Adrenal gland (tissue), 9 donors: ENCODE measurements at regions not wholly inside any gene's neighbourhood (a gene's known extent, or its start where the extent isn't known, plus 50 kb on each side); places are given as distances from the start of the nearest gene placed in this dataset.

Source experiments
- DNase-seq, 7 donors: peaks; one replicate each; pipeline ENCODE4 v3.0.0-alpha.2; 2019 to 2020
- H3K27ac ChIP-seq, 5 donors: fragments of 200-600 bp; sonication (generic) in 4 of 5; 1 replicate in 3 of 5; 2 replicates in 2 of 5; pipeline versions ENCODE4 v1.5.1 to v1.8.0; 2016 to 2020; ENCODE audit warnings: mild to moderate bottlenecking in 1 of 5
- H3K27me3 ChIP-seq: fragments of 200-600 bp; 2 replicates; pipeline ENCODE4 v1.8.0; 2021
- H3K36me3 ChIP-seq, 2 donors: fragments of 200-600 bp; replicated peaks in 1 of 2; 1 replicate in 1 of 2; 2 replicates in 1 of 2; pipeline versions ENCODE4 v1.5.1 to v1.8.0; 2018 to 2022
- H3K4me1 ChIP-seq, 2 donors: fragments of 200-600 bp; replicated peaks in 1 of 2; 1 replicate in 1 of 2; 2 replicates in 1 of 2; pipeline versions ENCODE4 v1.5.1 to v1.8.0; 2018 to 2021
- H3K4me3 ChIP-seq, 4 donors: fragments of 200-600 bp; sonication (generic) in 3 of 4; one replicate each; pipeline ENCODE4 v1.5.1; 2016 to 2018
- H3K9me3 ChIP-seq, 3 donors: fragments of 200-600 bp; sonication (generic) in 1 of 3; replicated peaks in 1 of 3; 1 replicate in 2 of 3; 2 replicates in 1 of 3; pipeline versions ENCODE4 v1.5.1 to v1.8.0; 2016 to 2021
- POLR2A ChIP-seq, 2 donors: fragments of 450-650 bp; IDR thresholded peaks; one replicate each; pipeline ENCODE4 v1.6.1; 2017; ENCODE audit warnings: antibody characterized with exemption in 2 of 2, mild to moderate bottlenecking in 2 of 2, moderate library complexity in 1 of 2
- WGBS, 4 donors: extraction: QIAGEN DNeasy Blood & Tissue Kit in 2 of 4; methylation state at CpG; one replicate each; pipeline versions ENCODE4 v1.1.5 to v1.1.7; 2013 to 2017; 5-methylcytosine and 5-hydroxymethylcytosine counted together
- intact Hi-C, 2 donors: fragments of 100-400 bp; cut with DNase I; formaldehyde crosslinking; loops; one replicate each; pipeline versions ENCODE4 v1.14.1 to v1.15.0; 2022 to 2023
- TF ChIP-seq, protein P1 (sequence below), 6 experiments: fragments of 450-650 bp in 4 of 6; fragments of 200-600 bp in 2 of 6; sonication (generic) in 1 of 6; IDR thresholded peaks; 1 replicate in 5 of 6; 2 replicates in 1 of 6; pipeline versions ENCODE4 v1.5.1 to v1.8.0; 2016 to 2021; ENCODE audit warnings: antibody characterized with exemption in 6 of 6, mild to moderate bottlenecking in 2 of 6, moderate library complexity in 1 of 6
- donor health status: healthy with polysubstance abuse.
- donor health status: Bipolar disorder and iron deficiency.
- donor health status: DM: yes; HTN: yes; CAD: no.
- donor health status: DM: no; HTN: no; CAD: no.
- donor health status: DM: no; HTN: no; CAD: no.

DNA sequence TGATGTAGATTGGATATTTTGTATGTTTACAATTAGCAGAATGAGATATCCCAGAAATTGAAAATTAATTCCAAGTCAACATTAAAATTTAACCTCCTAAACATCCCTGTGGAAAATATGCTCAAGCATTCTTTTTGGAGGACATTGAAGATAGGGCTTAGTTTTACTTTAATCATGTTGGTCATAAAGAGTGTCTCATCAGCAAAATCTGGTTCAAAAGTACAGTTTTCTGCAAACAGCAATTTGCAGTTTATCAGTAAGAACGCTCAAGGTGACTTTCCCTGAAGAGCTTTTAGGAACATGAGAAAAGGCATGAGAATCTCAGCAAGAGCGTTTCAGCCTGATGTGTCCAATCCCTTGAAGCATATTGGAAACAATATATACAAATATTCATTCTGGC is 889.8 kb downstream of the CENPC start:
- 65 to 78% (median 70%) methylated on average over 2 of the region's 2 CpGs for WGBS, 4 donors
- DNase-seq: no peak

DNA sequence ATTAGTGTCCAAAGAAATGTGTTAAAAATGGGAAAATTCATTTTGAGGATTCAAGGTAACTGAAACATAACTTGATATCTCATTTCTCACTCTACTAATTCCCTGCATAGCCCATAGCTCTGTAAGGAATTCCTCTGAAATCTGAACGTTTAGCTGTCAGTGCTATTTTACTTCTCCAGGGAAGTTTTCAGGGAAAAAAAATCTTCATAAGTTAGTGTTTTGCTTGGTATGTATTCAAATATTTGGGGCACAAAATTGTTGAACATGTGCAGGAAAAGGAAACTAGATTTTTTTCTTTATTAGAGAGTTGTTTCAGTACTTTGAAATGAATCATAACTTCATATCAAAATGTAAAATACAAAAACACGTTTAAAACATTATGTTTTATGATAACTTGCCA is 891.4 kb downstream of the CENPC start:
- intact Hi-C loops: no loop called here
- H3K27me3 ChIP-seq: no peaks in the 10 kb centered on the region
- H3K36me3 ChIP-seq: no peaks in the 10 kb centered on the region
- no peak overlapping the region for H3K27ac ChIP-seq
- DNase-seq: no peak
- H3K9me3 ChIP-seq: no peaks in the 10 kb centered on the region
- no peaks in the 10 kb centered on the region for H3K4me1 ChIP-seq
- no peak overlapping the region for H3K4me3 ChIP-seq
- TF ChIP-seq, protein P1, sequence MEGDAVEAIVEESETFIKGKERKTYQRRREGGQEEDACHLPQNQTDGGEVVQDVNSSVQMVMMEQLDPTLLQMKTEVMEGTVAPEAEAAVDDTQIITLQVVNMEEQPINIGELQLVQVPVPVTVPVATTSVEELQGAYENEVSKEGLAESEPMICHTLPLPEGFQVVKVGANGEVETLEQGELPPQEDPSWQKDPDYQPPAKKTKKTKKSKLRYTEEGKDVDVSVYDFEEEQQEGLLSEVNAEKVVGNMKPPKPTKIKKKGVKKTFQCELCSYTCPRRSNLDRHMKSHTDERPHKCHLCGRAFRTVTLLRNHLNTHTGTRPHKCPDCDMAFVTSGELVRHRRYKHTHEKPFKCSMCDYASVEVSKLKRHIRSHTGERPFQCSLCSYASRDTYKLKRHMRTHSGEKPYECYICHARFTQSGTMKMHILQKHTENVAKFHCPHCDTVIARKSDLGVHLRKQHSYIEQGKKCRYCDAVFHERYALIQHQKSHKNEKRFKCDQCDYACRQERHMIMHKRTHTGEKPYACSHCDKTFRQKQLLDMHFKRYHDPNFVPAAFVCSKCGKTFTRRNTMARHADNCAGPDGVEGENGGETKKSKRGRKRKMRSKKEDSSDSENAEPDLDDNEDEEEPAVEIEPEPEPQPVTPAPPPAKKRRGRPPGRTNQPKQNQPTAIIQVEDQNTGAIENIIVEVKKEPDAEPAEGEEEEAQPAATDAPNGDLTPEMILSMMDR (IDR thresholded peaks at IDR 0.05): no peak
- TF ChIP-seq POLR2A (IDR thresholded peaks at IDR 0.05): no peak
- WGBS, 4 donors: 38 to 47% (median 40%) methylated on average over 2 of the region's 2 CpGs

More for the DNA sequence above, 889.8 kb downstream of the CENPC start:
- intact Hi-C loops: no loop called here
- H3K27ac ChIP-seq: no peak overlapping the region
- no peaks in the 10 kb centered on the region for H3K9me3 ChIP-seq
- TF ChIP-seq, protein P1 (IDR thresholded peaks at IDR 0.05): no peak
- H3K4me3 ChIP-seq: no peak overlapping the region
- H3K27me3 ChIP-seq: no peaks in the 10 kb centered on the region
- no peaks in the 10 kb centered on the region for H3K36me3 ChIP-seq
- no peaks in the 10 kb centered on the region for H3K4me1 ChIP-seq

DNA sequence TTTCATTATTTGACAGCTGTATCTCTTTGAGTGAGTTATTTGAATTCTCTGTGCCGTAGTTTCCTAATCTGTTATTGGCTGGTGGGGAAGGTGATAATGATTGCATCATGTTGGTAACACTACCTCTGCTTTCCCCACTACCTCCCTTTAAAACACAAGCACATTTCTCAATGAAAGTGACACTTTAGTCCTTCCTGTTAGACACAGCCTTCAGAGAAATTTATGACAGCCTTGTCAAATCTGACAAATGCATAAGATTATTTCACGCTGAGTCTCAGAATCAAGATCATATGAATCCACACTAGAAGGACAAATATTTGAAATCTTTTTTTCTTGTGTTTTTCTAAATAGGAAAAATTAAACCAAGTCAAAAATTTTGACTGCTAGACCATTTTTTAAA is 896.1 kb downstream of the CENPC start:
- Histone ChIP-seq H3K36me3 (no peaks in the 10 kb centered on the region), H3K27me3 (no peaks in the 10 kb centered on the region), H3K4me3 (no peak overlapping the region), H3K4me1 (no peaks in the 10 kb centered on the region), H3K9me3 (no peaks in the 10 kb centered on the region), H3K27ac (no peak overlapping the region)
- TF ChIP-seq POLR2A (IDR thresholded peaks at IDR 0.05): no peak
- TF ChIP-seq, protein P1 (IDR thresholded peaks at IDR 0.05): no peak
- WGBS, 4 donors: 69 to 78% (median 74%) methylated on average over 2 of the region's 2 CpGs
- DNase-seq: no peak
- intact Hi-C loops: no loop called here

DNA sequence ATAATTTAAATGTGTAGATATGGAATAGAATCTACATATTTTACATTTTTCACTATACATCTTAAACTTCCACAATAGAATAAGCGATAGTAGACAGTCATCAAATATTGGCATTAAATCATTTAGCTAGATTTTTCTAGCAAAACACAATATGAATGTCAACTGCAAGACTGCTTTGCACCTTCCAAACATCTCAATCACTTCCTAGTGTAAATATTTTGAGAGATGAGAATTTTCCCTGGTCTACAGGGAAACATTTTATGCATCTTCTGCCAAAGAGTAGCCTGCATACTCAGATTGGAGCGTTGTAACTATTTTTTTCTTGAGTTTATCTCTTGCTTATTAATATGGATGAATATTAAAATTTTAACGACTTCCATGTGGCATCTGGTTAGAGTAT is 897.4 kb downstream of the CENPC start:
- Histone ChIP-seq H3K4me1 (no peaks in the 10 kb centered on the region), H3K9me3 (no peaks in the 10 kb centered on the region), H3K27ac (no peak overlapping the region), H3K36me3 (no peaks in the 10 kb centered on the region), H3K4me3 (no peak overlapping the region), H3K27me3 (no peaks in the 10 kb centered on the region)
- no peak for TF ChIP-seq POLR2A (IDR thresholded peaks at IDR 0.05)
- TF ChIP-seq, protein P1 (IDR thresholded peaks at IDR 0.05): no peak
- 69 to 79% (median 71%) methylated on average over 3 of the region's 3 CpGs for WGBS, 4 donors
- intact Hi-C loops: no loop called here
- DNase-seq: no peak
